Panc1 (cell line): ENCODE measurements at regions not wholly inside any gene's neighbourhood (a gene's known extent, or its start where the extent isn't known, plus 50 kb on each side); places are given as distances from the start of the nearest gene placed in this dataset.

Experiments used
- ATAC-seq: fragments of 200-7000 bp; cut with Tn5 transposase; 2 replicates; pipeline ENCODE4 v1.9.1; 2020; ENCODE audit warnings: mild to moderate bottlenecking, moderate library complexity
- BruUV-seq: library from RNA; stranded (reverse); fragments of 400-500 nt; replicated peaks from 2 replicates; lab custom pipeline; 2021; lab: Mats Ljungman, UMichigan
- CTCF ChIA-PET: fragments of 300-600 bp; sonication (Branson Sonifier 250); formaldehyde crosslinking; loops from one replicate; lab custom pipeline; 2022; ENCODE audit warnings: antibody characterized with exemption; lab: Charles Lee
- POLR2A ChIA-PET: fragments of 300-600 bp; sonication (Branson Sonifier 250); formaldehyde crosslinking; loops from one replicate; lab custom pipeline; 2022; ENCODE audit warnings: antibody characterized with exemption; lab: Charles Lee
- DNase-seq: peaks from one replicate; pipeline ENCODE4 v3.0.0-alpha.2; 2010; ENCODE audit warnings: low read depth, low spot score
- H3K27ac ChIP-seq: 2 replicates; pipeline ENCODE4 v1.5.1; 2011; ENCODE audit warnings: mild to moderate bottlenecking, low read length, inconsistent platforms
- H3K27me3 ChIP-seq: fragments of 200-500 bp; sonication (Bioruptor generic); 2 replicates; pipeline ENCODE4 v1.6.0; 2014; ENCODE audit warnings: low read length, inconsistent platforms; ENCODE audit not compliant: control insufficient read depth, insufficient read depth
- H3K36me3 ChIP-seq: fragments of 200-500 bp; sonication (Bioruptor generic); 2 replicates; pipeline ENCODE4 v1.5.1; 2014; ENCODE audit warnings: inconsistent platforms, mild to moderate bottlenecking, low read length, moderate library complexity; ENCODE audit not compliant: control insufficient read depth, insufficient read depth
- H3K4me1 ChIP-seq: 2 replicates; pipeline ENCODE4 v1.5.1; 2011; ENCODE audit warnings: inconsistent platforms, mild to moderate bottlenecking, low read length, moderate library complexity; ENCODE audit not compliant: control insufficient read depth, insufficient read depth
- H3K4me3 ChIP-seq, 2 experiments: 2 replicates each; pipeline ENCODE4 v1.5.1; 2011 to 2012; ENCODE audit warnings: low read depth in 2 of 2, low read length in 2 of 2, mild to moderate bottlenecking in 2 of 2, inconsistent platforms in 1 of 2, moderate library complexity in 1 of 2
- H3K9me3 ChIP-seq: fragments of 200-500 bp; sonication (Bioruptor generic); 2 replicates; pipeline ENCODE4 v1.5.1; 2014; ENCODE audit warnings: low read depth, mild to moderate bottlenecking, inconsistent platforms, low read length, moderate library complexity; ENCODE audit not compliant: control insufficient read depth, insufficient read depth
- POLR2AphosphoS5 ChIP-seq: IDR thresholded peaks from 2 replicates; pipeline ENCODE4 v1.6.1; 2012; ENCODE audit warnings: mild to moderate bottlenecking, low read depth, low read length, moderate library complexity
- SIN3A ChIP-seq: IDR thresholded peaks from 2 replicates; pipeline ENCODE4 v1.6.1; 2012; ENCODE audit warnings: low read depth, mild to moderate bottlenecking, low read length, moderate library complexity, borderline replicate concordance; ENCODE audit not compliant: insufficient read depth
- TCF7L2 ChIP-seq: IDR thresholded peaks from 2 replicates; pipeline ENCODE4 v1.6.1; 2011; ENCODE audit warnings: mild to moderate bottlenecking, low read depth, low read length, inconsistent platforms
- in situ Hi-C: cut with HindIII; loops from 2 replicates; pipeline ENCODE4 v1.10.0; 2016; ENCODE audit warnings: low sequenced_read_pairs, low pct_unique_long_range_greater_than_20kb
- intact Hi-C: fragments of 100-400 bp; cut with micrococcal nuclease; formaldehyde crosslinking; loops from one replicate; pipeline ENCODE4 v1.10.0; 2022; ENCODE audit not compliant: unreplicated experiment
- TF ChIP-seq, protein P1 (sequence below), 2 experiments: IDR thresholded peaks; 2 replicates each; pipeline ENCODE4 v1.6.1; 2011 to 2012; ENCODE audit warnings: low read depth in 2 of 2, control low read depth in 1 of 2, low read length in 1 of 2, mild to moderate bottlenecking in 1 of 2, moderate library complexity in 1 of 2; ENCODE audit not compliant: insufficient read depth in 1 of 2
- TF ChIP-seq, protein P2 (sequence below): fragments of 450-650 bp; IDR thresholded peaks from 2 replicates; pipeline ENCODE4 v1.5.1; 2017; ENCODE audit warnings: mild to moderate bottlenecking

DNA sequence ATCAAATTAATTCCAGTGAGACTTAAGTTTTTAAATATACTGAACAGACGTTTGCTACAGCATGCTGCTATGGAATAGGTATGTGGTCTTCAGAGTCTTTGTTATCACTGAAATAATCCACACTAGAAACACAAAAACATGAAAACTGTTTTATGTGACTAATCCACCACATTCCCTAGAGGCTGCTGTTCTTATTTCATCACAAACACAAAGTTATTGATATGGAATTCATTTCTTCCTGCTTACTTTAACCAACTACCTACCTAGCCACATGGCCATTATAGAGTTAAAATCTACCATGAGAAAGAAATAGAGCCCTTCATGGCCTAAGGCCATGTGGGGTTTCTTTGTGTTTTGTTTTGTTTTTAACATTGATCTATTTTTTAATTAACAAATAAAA, 232.3 kb upstream of the PTGER4 start:
- intact Hi-C loops (no loop called here), in situ Hi-C loops (no loop called here)
- Histone ChIP-seq H3K9me3 (peaks cover 3% of the 10 kb centered on the region; the same call in 1 of the 2 replicates), H3K27ac (no peak overlapping the region), H3K4me1 (no peaks in the 10 kb centered on the region), H3K36me3 (no peaks in the 10 kb centered on the region), H3K27me3 (no peaks in the 10 kb centered on the region), H3K4me3 (no peak overlapping the region)
- ATAC-seq (no peak), DNase-seq (no peak)
- ChIA-PET POLR2A (no interaction called here), CTCF (no interaction called here)
- TF ChIP-seq, protein P1, sequence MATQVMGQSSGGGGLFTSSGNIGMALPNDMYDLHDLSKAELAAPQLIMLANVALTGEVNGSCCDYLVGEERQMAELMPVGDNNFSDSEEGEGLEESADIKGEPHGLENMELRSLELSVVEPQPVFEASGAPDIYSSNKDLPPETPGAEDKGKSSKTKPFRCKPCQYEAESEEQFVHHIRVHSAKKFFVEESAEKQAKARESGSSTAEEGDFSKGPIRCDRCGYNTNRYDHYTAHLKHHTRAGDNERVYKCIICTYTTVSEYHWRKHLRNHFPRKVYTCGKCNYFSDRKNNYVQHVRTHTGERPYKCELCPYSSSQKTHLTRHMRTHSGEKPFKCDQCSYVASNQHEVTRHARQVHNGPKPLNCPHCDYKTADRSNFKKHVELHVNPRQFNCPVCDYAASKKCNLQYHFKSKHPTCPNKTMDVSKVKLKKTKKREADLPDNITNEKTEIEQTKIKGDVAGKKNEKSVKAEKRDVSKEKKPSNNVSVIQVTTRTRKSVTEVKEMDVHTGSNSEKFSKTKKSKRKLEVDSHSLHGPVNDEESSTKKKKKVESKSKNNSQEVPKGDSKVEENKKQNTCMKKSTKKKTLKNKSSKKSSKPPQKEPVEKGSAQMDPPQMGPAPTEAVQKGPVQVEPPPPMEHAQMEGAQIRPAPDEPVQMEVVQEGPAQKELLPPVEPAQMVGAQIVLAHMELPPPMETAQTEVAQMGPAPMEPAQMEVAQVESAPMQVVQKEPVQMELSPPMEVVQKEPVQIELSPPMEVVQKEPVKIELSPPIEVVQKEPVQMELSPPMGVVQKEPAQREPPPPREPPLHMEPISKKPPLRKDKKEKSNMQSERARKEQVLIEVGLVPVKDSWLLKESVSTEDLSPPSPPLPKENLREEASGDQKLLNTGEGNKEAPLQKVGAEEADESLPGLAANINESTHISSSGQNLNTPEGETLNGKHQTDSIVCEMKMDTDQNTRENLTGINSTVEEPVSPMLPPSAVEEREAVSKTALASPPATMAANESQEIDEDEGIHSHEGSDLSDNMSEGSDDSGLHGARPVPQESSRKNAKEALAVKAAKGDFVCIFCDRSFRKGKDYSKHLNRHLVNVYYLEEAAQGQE (IDR thresholded peaks at IDR 0.05; ENCODE audit: insufficient read depth in 1 of 2, low read depth in 2 of 2, low read length in 1 of 2), result no peak
- BruUV-seq, result no TSS peak

DNA sequence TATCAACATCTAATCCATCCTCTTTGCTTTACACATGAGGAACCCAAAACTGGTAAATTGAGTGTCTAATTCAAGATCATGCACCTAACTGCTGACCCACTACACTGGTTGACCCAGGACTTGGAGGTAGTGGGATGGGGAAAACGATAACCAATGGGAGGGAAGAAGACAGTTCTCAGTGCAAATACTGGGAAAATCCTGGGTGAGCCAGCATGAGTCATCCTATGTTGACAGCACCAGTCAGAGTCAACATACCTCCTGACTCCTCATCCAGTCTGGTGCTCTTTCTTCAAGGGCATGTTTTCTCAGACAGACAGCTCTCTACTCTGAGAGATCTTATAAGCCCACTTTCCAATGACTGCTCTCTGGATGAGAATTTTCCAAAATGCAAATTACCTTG, 232.8 kb upstream of the PTGER4 start:
- POLR2A ChIA-PET, result no interaction called here
- in situ Hi-C loops, result no loop called here
- H3K27ac ChIP-seq, result no peak overlapping the region

More for the DNA sequence above, 232.8 kb upstream of the PTGER4 start:
- Histone ChIP-seq H3K36me3 (no peaks in the 10 kb centered on the region), H3K4me3 (no peak overlapping the region), H3K4me1 (no peaks in the 10 kb centered on the region), H3K9me3 (peaks cover 3% of the 10 kb centered on the region; the same call in 1 of the 2 replicates), H3K27me3 (no peaks in the 10 kb centered on the region)
- peak; percentile 96 for ATAC-seq
- intact Hi-C loops, result no loop called here
- DNase-seq, result peak; percentile 74
- BruUV-seq, result no TSS peak
- CTCF ChIA-PET, result no interaction called here
- no peak for TF ChIP-seq POLR2AphosphoS5
- TF ChIP-seq, protein P1 (IDR thresholded peaks at IDR 0.05; ENCODE audit: insufficient read depth in 1 of 2, low read depth in 2 of 2, low read length in 1 of 2), result no peak
- TF ChIP-seq SIN3A, result no peak
- TF ChIP-seq, protein P2, sequence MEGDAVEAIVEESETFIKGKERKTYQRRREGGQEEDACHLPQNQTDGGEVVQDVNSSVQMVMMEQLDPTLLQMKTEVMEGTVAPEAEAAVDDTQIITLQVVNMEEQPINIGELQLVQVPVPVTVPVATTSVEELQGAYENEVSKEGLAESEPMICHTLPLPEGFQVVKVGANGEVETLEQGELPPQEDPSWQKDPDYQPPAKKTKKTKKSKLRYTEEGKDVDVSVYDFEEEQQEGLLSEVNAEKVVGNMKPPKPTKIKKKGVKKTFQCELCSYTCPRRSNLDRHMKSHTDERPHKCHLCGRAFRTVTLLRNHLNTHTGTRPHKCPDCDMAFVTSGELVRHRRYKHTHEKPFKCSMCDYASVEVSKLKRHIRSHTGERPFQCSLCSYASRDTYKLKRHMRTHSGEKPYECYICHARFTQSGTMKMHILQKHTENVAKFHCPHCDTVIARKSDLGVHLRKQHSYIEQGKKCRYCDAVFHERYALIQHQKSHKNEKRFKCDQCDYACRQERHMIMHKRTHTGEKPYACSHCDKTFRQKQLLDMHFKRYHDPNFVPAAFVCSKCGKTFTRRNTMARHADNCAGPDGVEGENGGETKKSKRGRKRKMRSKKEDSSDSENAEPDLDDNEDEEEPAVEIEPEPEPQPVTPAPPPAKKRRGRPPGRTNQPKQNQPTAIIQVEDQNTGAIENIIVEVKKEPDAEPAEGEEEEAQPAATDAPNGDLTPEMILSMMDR, result no peak
- no peak for TF ChIP-seq TCF7L2
